CD4-positive, CD25-positive, alpha-beta regulatory T cell (primary cell): ENCODE measurements at regions not wholly inside any gene's neighbourhood (a gene's known extent, or its start where the extent isn't known, plus 50 kb on each side); places are given as distances from the start of the nearest gene placed in this dataset.
A peak's percentile ranks its signal among the peaks of the same experiment; 100 is the strongest.

Experiments used
- ATAC-seq, 2 donors: fragments of 150-1000 bp; cut with Tn5 transposase; one replicate each; pipeline ENCODE4 v1.10.0; 2021; ENCODE audit warnings: low read depth in 2 of 2, moderate number of reproducible peaks in 2 of 2, moderate library complexity in 1 of 2
- DNase-seq, 3 donors: peaks; one replicate each; pipeline versions ENCODE4 v3.0.0 to v3.0.0-alpha.2; 2012 to 2022; ENCODE audit warnings: mixed read lengths in 1 of 3
- H3K27ac ChIP-seq: one replicate; pipeline ENCODE4 v1.7.0; 2013; ENCODE audit warnings: mild to moderate bottlenecking, low read length; ENCODE audit not compliant: insufficient read depth, poor library complexity, severe bottlenecking
- H3K27me3 ChIP-seq: one replicate; pipeline ENCODE4 v1.7.0; 2013; ENCODE audit warnings: low read length; ENCODE audit not compliant: control insufficient read depth, insufficient read depth
- H3K36me3 ChIP-seq: one replicate; pipeline ENCODE4 v1.7.0; 2013; ENCODE audit warnings: mild to moderate bottlenecking, low read length, moderate library complexity; ENCODE audit not compliant: control insufficient read depth, insufficient read depth
- H3K4me1 ChIP-seq: 2 replicates; pipeline ENCODE4 v1.7.0; 2013; ENCODE audit warnings: mild to moderate bottlenecking, low read length; ENCODE audit not compliant: insufficient read depth, control insufficient read depth, poor library complexity, severe bottlenecking
- H3K4me3 ChIP-seq: one replicate; pipeline ENCODE4 v1.7.0; 2013; ENCODE audit warnings: low read depth, mild to moderate bottlenecking, low read length, moderate library complexity
- H3K9me3 ChIP-seq, 2 experiments: 1 replicate in 1 of 2; 2 replicates in 1 of 2; pipeline ENCODE4 v1.7.0; 2013; ENCODE audit warnings: low read length in 2 of 2, mild to moderate bottlenecking in 1 of 2, moderate library complexity in 1 of 2; ENCODE audit not compliant: control insufficient read depth in 2 of 2
- H3K27ac Mint-ChIP-seq, 3 donors: one replicate each; pipeline ENCODE4 v1.8.0; 2020 to 2022; ENCODE audit warnings: mild to moderate bottlenecking in 3 of 3, mixed read lengths in 3 of 3, moderate library complexity in 2 of 3
- H3K27me3 Mint-ChIP-seq: one replicate; pipeline ENCODE4 v1.8.0; 2022; ENCODE audit warnings: mild to moderate bottlenecking, mixed read lengths
- H3K36me3 Mint-ChIP-seq: one replicate; pipeline ENCODE4 v1.8.0; 2020; ENCODE audit warnings: mixed read lengths
- H3K4me1 Mint-ChIP-seq, 4 donors: one replicate each; pipeline ENCODE4 v1.8.0; 2020 to 2022; ENCODE audit warnings: mixed read lengths in 4 of 4, mild to moderate bottlenecking in 1 of 4
- H3K4me3 Mint-ChIP-seq, 4 donors: one replicate each; pipeline ENCODE4 v1.8.0; 2020 to 2022; ENCODE audit warnings: mild to moderate bottlenecking in 4 of 4, mixed read lengths in 4 of 4, moderate library complexity in 3 of 4
- H3K9me3 Mint-ChIP-seq, 7 donors: one replicate each; pipeline ENCODE4 v1.8.0; 2020 to 2022; ENCODE audit warnings: mixed read lengths in 7 of 7, mild to moderate bottlenecking in 3 of 7, moderate library complexity in 2 of 7

DNA sequence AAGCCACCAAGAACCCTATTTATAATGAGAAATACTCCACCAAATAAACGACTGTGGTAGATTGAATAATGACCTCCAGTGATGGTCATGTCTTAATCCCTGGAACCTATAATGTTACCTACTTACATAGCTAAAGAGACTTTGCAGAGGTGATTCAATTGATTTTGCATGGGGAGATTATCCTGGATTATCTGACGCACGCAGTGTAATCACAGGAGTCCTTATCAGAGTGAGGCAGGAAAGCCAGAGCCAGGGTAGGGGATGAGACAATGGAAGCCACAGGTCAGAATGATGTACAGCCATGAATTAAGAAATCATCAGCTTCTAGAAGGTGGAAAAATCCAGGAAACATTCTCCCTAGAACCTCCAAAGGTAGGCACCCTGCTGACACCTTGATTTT lies 286.4 kb upstream of the SP4 start:
- Mint-ChIP-seq H3K27ac (no peak overlapping the region), H3K36me3 (no peaks in the 10 kb centered on the region), H3K9me3 (peaks cover 0 to 4% (median 0%) of the 10 kb centered on the region in 7 donors), H3K27me3 (peaks cover 16% of the 10 kb centered on the region), H3K4me3 (no peak overlapping the region), H3K4me1 (no peaks in the 10 kb centered on the region)
- Histone ChIP-seq H3K4me3 (no peak overlapping the region), H3K9me3 (no peaks in the 10 kb centered on the region), H3K36me3 (no peaks in the 10 kb centered on the region), H3K4me1 (no peaks in the 10 kb centered on the region), H3K27me3 (no peaks in the 10 kb centered on the region), H3K27ac (no peak overlapping the region)
- DNase-seq: no peak
- no peak for ATAC-seq

DNA sequence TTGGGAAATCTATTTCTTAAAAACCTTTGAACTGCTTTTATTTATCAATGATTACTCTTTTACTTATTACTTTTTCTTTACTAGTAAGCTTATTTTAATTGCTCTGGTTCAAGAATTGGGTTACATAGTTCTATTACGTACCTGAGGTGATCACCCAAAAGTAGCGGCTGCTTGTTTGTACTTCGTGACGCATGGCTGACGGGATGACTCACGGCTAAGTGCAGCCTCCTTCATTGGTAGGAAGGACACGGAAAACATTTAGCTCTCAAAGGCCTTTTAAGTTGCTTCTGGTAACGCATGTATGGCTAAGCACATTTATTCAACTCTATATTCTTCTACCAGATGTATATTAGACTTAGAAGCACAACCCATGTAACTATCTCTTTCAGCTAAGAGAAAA lies 285.8 kb upstream of the SP4 start:
- Histone ChIP-seq H3K9me3 (no peaks in the 10 kb centered on the region), H3K4me3 (no peak overlapping the region), H3K27me3 (no peaks in the 10 kb centered on the region), H3K27ac (no peak overlapping the region), H3K4me1 (no peaks in the 10 kb centered on the region), H3K36me3 (no peaks in the 10 kb centered on the region)
- ATAC-seq: no peak
- Mint-ChIP-seq H3K27ac (no peak overlapping the region), H3K36me3 (no peaks in the 10 kb centered on the region), H3K4me1 (no peaks in the 10 kb centered on the region), H3K9me3 (peaks cover 0 to 4% (median 0%) of the 10 kb centered on the region in 7 donors), H3K4me3 (no peak overlapping the region), H3K27me3 (peaks cover 16% of the 10 kb centered on the region)
- no peak for DNase-seq

DNA sequence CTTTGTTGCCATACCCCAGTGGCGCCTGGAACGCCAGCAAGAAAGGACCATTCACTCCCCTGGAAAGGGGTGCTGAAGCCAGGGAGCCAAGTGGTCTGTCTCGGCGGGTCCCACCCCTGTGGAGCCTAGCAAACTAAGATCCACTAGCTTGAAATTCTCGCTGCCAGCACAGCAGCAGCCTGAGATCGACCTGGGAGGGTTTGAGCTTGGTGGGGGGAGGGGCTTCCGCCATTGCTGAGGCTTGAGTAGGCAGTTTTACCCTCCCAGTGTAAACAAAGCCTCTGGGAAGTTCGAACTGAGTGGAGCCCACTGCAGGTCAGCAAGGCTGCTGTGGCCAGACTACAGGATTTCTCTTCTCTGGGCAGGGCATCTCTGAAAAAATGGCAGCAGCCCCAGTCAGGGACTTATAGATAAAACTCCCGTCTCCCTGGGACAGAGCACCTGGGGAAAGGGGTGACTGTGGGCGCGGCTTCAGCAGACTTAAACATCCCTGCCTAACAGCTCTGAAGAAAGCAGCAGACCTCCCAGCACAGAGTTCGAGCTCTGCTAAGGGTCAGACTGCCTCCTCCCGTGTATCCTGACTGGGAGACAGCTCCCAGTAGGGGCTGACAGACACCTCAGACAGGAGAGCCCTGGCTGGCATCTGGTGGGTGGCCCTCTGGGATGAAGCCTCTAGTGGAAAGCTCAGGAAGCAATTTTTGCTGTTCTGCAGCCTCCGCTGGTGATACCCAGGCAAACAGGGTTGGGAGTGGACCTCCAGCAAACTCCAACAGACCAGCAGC lies 281.1 kb upstream of the SP4 start:
- Histone ChIP-seq H3K4me1 (no peaks in the 10 kb centered on the region), H3K27me3 (no peaks in the 10 kb centered on the region), H3K36me3 (no peaks in the 10 kb centered on the region), H3K4me3 (no peak overlapping the region), H3K27ac (no peak overlapping the region), H3K9me3 (no peaks in the 10 kb centered on the region)
- DNase-seq (no peak), ATAC-seq (no peak)
- Mint-ChIP-seq H3K4me1 (no peaks in the 10 kb centered on the region), H3K27ac (no peak overlapping the region), H3K4me3 (no peak overlapping the region), H3K9me3 (no peaks in the 10 kb centered on the region), H3K36me3 (no peaks in the 10 kb centered on the region), H3K27me3 (peaks cover 12% of the 10 kb centered on the region)

- no peaks in the 10 kb centered on the region for H3K9me3 ChIP-seq
- H3K4me1 Mint-ChIP-seq: no peaks in the 10 kb centered on the region
- H3K36me3 Mint-ChIP-seq: no peaks in the 10 kb centered on the region
- DNase-seq (no peak), ATAC-seq (no peak)
- H3K4me3 Mint-ChIP-seq: no peak overlapping the region
- no peak overlapping the region for H3K27ac Mint-ChIP-seq
- no peaks in the 10 kb centered on the region for H3K27me3 ChIP-seq
- H3K36me3 ChIP-seq: no peaks in the 10 kb centered on the region
- no peak overlapping the region for H3K4me3 ChIP-seq
- no peak overlapping the region for H3K27ac ChIP-seq
- H3K27me3 Mint-ChIP-seq: peaks cover 13% of the 10 kb centered on the region
- H3K9me3 Mint-ChIP-seq: no peaks in the 10 kb centered on the region
- no peaks in the 10 kb centered on the region for H3K4me1 ChIP-seq
These were observed 278.1 kb upstream of the SP4 start for GRCh38 chr7:21149809-21150208.

DNA sequence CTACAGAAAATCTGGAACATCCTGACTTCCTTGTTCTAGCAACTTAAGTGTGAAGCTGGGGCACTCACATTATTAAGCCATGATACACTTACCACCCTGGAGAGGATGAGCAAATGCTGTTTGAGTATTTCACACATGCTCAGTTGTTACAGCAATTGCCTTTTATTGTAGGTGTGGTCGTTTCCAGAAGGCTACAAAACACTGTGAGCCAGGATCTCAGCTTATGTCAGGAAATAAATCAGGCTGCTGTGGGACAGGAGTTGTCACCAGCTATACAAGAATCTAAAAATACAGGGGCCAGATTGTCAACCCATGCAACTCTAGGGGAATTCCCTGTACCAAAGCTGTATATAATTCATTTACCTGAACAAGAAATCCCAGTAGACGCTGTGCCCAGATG lies 273.3 kb upstream of the SP4 start:
- no peaks in the 10 kb centered on the region for H3K9me3 Mint-ChIP-seq

GRCh38 chr7:21159506-21159905 lies 268.4 kb upstream of the SP4 start:
- DNase-seq (no peak), ATAC-seq (no peak)
- Mint-ChIP-seq H3K4me1 (no peaks in the 10 kb centered on the region), H3K9me3 (no peaks in the 10 kb centered on the region), H3K27ac (peak overlapping the region in 1 of 3 donors; percentile 65), H3K4me3 (no peak overlapping the region), H3K27me3 (peaks cover 5% of the 10 kb centered on the region), H3K36me3 (no peaks in the 10 kb centered on the region)
- Histone ChIP-seq H3K4me1 (no peaks in the 10 kb centered on the region), H3K27me3 (peaks cover 2% of the 10 kb centered on the region), H3K4me3 (no peak overlapping the region), H3K27ac (no peak overlapping the region), H3K9me3 (no peaks in the 10 kb centered on the region), H3K36me3 (no peaks in the 10 kb centered on the region)

More for the DNA sequence above, 273.3 kb upstream of the SP4 start:
- no peaks in the 10 kb centered on the region for H3K36me3 Mint-ChIP-seq
- H3K4me3 ChIP-seq: no peak overlapping the region
- H3K27ac ChIP-seq: no peak overlapping the region
- no peaks in the 10 kb centered on the region for H3K27me3 ChIP-seq
- H3K36me3 ChIP-seq: no peaks in the 10 kb centered on the region
- no peaks in the 10 kb centered on the region for H3K9me3 ChIP-seq
- ATAC-seq: no peak
- H3K27ac Mint-ChIP-seq: no peak overlapping the region
- H3K4me3 Mint-ChIP-seq: no peak overlapping the region
- no peaks in the 10 kb centered on the region for H3K4me1 ChIP-seq
- H3K27me3 Mint-ChIP-seq: peaks cover 5% of the 10 kb centered on the region
- no peak for DNase-seq
- H3K4me1 Mint-ChIP-seq: no peaks in the 10 kb centered on the region

GRCh38 chr7:21160401-21160800 lies 267.5 kb upstream of the SP4 start:
- Mint-ChIP-seq H3K27ac (no peak overlapping the region), H3K4me3 (no peak overlapping the region), H3K4me1 (no peaks in the 10 kb centered on the region), H3K27me3 (peaks cover 5% of the 10 kb centered on the region), H3K9me3 (no peaks in the 10 kb centered on the region), H3K36me3 (no peaks in the 10 kb centered on the region)
- H3K27me3 ChIP-seq: peaks cover 2% of the 10 kb centered on the region
- H3K4me1 ChIP-seq: no peaks in the 10 kb centered on the region
- DNase-seq: no peak
- no peak for ATAC-seq
- no peaks in the 10 kb centered on the region for H3K9me3 ChIP-seq
- no peaks in the 10 kb centered on the region for H3K36me3 ChIP-seq
- H3K4me3 ChIP-seq: no peak overlapping the region
- H3K27ac ChIP-seq: no peak overlapping the region

GRCh38 chr7:21167942-21168341 lies 259.9 kb upstream of the SP4 start:
- Mint-ChIP-seq H3K4me3 (no peak overlapping the region), H3K36me3 (no peaks in the 10 kb centered on the region), H3K9me3 (peaks cover 0 to 3% (median 0%) of the 10 kb centered on the region in 7 donors), H3K27ac (no peak overlapping the region), H3K27me3 (peaks cover 42% of the 10 kb centered on the region), H3K4me1 (peaks cover 0 to 3% (median 1%) of the 10 kb centered on the region in 4 donors)
- Histone ChIP-seq H3K4me1 (no peaks in the 10 kb centered on the region), H3K27me3 (peaks cover 6% of the 10 kb centered on the region), H3K27ac (no peak overlapping the region), H3K4me3 (no peak overlapping the region), H3K36me3 (no peaks in the 10 kb centered on the region), H3K9me3 (no peaks in the 10 kb centered on the region)
- DNase-seq: no peak
- ATAC-seq: no peak
